OCI-LY7 (cell line): ENCODE measurements at regions not wholly inside any gene's neighbourhood (a gene's known extent, or its start where the extent isn't known, plus 50 kb on each side); places are given as distances from the start of the nearest gene placed in this dataset.

ENCODE experiments used
- CTCF ChIP-seq: fragments of 200-600 bp; sonication (generic); conservative IDR thresholded peaks from 2 replicates; pipeline ENCODE4 v1.5.1; 2014; ENCODE audit warnings: mild to moderate bottlenecking, antibody characterized with exemption, low read length, moderate library complexity, mixed read lengths
- EZH2phosphoT487 ChIP-seq: fragments of 200-600 bp; sonication (generic); IDR thresholded peaks from 2 replicates; pipeline ENCODE4 v1.6.1; 2018; ENCODE audit warnings: low read depth, borderline replicate concordance, mild to moderate bottlenecking, mixed run types, antibody characterized with exemption, low read length, moderate library complexity, mixed read lengths

DNA sequence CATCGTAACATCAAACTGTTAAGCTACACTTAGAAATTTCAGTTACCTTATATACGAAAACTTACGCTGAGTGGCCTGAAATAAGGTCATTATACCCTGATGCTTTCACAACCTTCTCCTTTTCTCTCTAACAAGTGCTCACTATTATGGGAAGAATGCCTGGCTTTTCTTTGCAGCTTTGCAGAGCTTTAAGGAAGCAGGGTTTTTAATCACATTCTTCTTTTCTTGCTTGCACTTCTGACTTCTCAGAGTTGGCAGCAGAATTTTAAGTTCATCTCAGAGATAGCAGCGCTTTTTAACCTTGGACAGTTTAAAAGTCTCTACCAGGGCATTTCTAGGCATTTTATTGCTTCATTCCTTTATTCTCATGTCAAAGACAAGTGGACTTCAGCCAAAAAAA, 285.1 kb downstream of the SPRY2 start:
- TF ChIP-seq CTCF (no peak), EZH2phosphoT487 (no peak)
